Subcutaneous abdominal adipose tissue (tissue), 5 donors: ENCODE measurements at regions not wholly inside any gene's neighbourhood (a gene's known extent, or its start where the extent isn't known, plus 50 kb on each side); places are given as distances from the start of the nearest gene placed in this dataset.
"Not testable (repeated sequence)": the region's sequence is repeated elsewhere in the genome, so short reads cannot be mapped to it uniquely, and the experiment has no call there.

Experiments
- H3K27ac ChIP-seq: one replicate; pipeline ENCODE4 v1.7.0; 2013; ENCODE audit warnings: low read depth, mild to moderate bottlenecking, inconsistent platforms, low read length, moderate library complexity
- H3K27me3 ChIP-seq, 5 donors: one replicate each; pipeline ENCODE4 v1.7.0; 2013; ENCODE audit warnings: low read length in 5 of 5, inconsistent platforms in 1 of 5; ENCODE audit not compliant: control insufficient read depth in 5 of 5, insufficient read depth in 4 of 5
- H3K36me3 ChIP-seq, 5 donors: one replicate each; pipeline ENCODE4 v1.7.0; 2013; ENCODE audit warnings: low read length in 5 of 5; ENCODE audit not compliant: control insufficient read depth in 5 of 5, insufficient read depth in 5 of 5
- H3K4me1 ChIP-seq, 5 donors: one replicate each; pipeline ENCODE4 v1.7.0; 2013; ENCODE audit warnings: low read length in 5 of 5, mild to moderate bottlenecking in 3 of 5, moderate library complexity in 1 of 5; ENCODE audit not compliant: control insufficient read depth in 5 of 5, insufficient read depth in 5 of 5
- H3K4me3 ChIP-seq, 5 donors: one replicate each; pipeline ENCODE4 v1.7.0; 2013; ENCODE audit warnings: low read length in 5 of 5, low read depth in 1 of 5
- H3K9ac ChIP-seq, 5 donors: one replicate each; pipeline ENCODE4 v1.7.0; 2013; ENCODE audit warnings: low read length in 5 of 5, mild to moderate bottlenecking in 4 of 5, moderate library complexity in 3 of 5
- H3K9me3 ChIP-seq, 5 donors: one replicate each; pipeline ENCODE4 v1.7.0; 2013; ENCODE audit warnings: low read length in 5 of 5; ENCODE audit not compliant: control insufficient read depth in 5 of 5
- donor health status: healthy.
- donor health status: healthy.
- donor health status: healthy.
- donor health status: healthy.
- donor health status: healthy.

- Histone ChIP-seq H3K9me3 (no peaks in the 10 kb centered on the region), H3K27me3 (no peaks in the 10 kb centered on the region), H3K4me1 (peaks cover 0 to 16% (median 4%) of the 10 kb centered on the region in 5 donors), H3K9ac (peak overlapping the region in 1 of 5 donors; percentile 42), H3K4me3 (no peak overlapping the region), H3K36me3 (no peaks in the 10 kb centered on the region), H3K27ac (peak overlapping the region; percentile 52)
Measured at GRCh38 chr3:152213203-152213602, 55.5 kb upstream of the MBNL1 start.

DNA sequence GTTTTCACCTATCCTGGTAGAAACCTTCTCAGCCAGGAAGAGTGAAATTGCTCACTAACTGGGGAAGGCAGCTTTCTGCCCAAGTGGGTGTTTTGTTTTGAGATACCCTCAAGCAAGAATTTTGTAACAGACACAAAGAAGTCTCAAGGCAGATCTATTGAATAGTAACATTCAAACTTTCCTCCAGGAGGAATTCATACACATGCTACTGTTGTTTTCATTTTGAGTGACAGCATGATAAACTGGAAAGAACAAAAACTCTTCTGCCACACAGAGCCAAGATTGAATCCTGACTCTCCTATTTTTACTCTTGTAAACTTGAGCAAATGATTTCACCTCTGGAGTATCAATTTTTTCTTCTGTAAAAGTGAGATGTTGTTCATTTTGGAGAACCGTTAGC, 54.8 kb upstream of the MBNL1 start:
- Histone ChIP-seq H3K36me3 (no peaks in the 10 kb centered on the region), H3K9me3 (no peaks in the 10 kb centered on the region), H3K9ac (peak overlapping the region in 1 of 5 donors; percentile 42), H3K27ac (peak overlapping the region; percentile 52), H3K4me1 (peaks cover 0 to 21% (median 7%) of the 10 kb centered on the region in 5 donors), H3K4me3 (no peak overlapping the region), H3K27me3 (no peaks in the 10 kb centered on the region)

GRCh38 chr3:152216960-152217865, 51.5 kb upstream of the MBNL1 start:
- H3K27ac ChIP-seq, H3K9ac ChIP-seq, H3K9me3 ChIP-seq, H3K4me3 ChIP-seq, H3K36me3 ChIP-seq, H3K27me3 ChIP-seq: not testable (repeated sequence)
- peaks cover 0 to 46% (median 28%) of the 10 kb centered on the region in 5 donors for H3K4me1 ChIP-seq

DNA sequence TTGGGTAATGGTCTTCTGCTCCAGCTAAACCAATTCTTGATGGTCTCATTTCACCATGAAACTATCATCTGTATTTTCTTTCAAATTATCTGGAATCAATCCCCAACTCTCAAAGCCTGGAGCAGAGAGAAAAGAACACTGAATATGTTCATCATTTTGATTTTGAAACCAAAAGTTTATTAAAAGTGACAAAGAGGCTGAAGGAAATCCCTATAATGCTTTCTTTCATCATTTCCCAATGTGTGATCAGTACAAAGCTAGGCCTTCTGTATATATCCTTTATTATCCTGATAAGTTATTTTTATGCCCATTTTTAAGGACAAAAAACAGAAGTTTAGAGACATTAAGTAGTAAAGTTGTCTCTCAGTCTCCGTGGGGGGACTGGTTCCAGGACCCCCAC, 50.1 kb upstream of the MBNL1 start:
- Histone ChIP-seq H3K27ac (peak overlapping the region; percentile 55), H3K9me3 (no peaks in the 10 kb centered on the region), H3K36me3 (no peaks in the 10 kb centered on the region), H3K27me3 (no peaks in the 10 kb centered on the region), H3K4me3 (no peak overlapping the region), H3K9ac (no peak overlapping the region), H3K4me1 (peaks cover 0 to 48% (median 31%) of the 10 kb centered on the region in 5 donors)
